ENCODE measurements at regions not wholly inside any gene's neighbourhood (a gene's known extent, or its start where the extent isn't known, plus 50 kb on each side); places are given as distances from the start of the nearest gene placed in this dataset.

DNA sequence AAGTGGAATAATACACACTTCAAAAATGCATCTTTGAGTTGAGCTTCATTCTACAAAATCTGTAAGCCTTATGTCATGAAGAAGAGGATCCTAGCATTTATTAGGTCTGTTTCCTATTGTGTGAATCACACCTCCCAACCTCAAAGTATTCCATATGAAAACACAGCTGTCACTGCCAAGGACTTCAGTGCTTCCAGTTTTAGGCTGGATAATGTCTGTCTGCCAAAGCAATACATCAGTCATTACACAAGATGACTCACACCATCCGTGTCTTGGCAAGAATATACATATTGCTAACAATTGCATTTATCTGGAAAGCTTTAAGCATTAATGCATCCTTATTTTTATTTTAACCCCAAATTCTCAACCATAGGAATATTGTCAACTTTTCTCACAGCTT lies 125.7 kb upstream of the TMPRSS15 start:
- Histone ChIP-seq H3K9me1 (replicated peaks; ENCODE audit: control insufficient read depth, extremely low read depth, insufficient read depth, low read length) (no peaks in the 10 kb centered on the region), H3K79me2 (ENCODE audit: control insufficient read depth, insufficient read depth, low read length) (no peaks in the 10 kb centered on the region), H3K4me3 (replicated peaks in 1 of 3; ENCODE audit: insufficient read depth in 1 of 3, low read depth in 1 of 3, low read length in 3 of 3) (no peak overlapping the region), H3K9me3 (replicated peaks; ENCODE audit: control insufficient read depth, insufficient read depth, low read length) (no peaks in the 10 kb centered on the region), H3K9ac (replicated peaks; ENCODE audit: extremely low read depth, insufficient read depth, low read length) (no peak overlapping the region), H4K20me1 (replicated peaks; ENCODE audit: control insufficient read depth, extremely low read depth, insufficient read depth, low read length) (no peaks in the 10 kb centered on the region), H3K27me3 (ENCODE audit: control insufficient read depth in 2 of 2, insufficient read depth in 2 of 2, low read length in 2 of 2) (no peaks in the 10 kb centered on the region), H3K36me3 (ENCODE audit: control insufficient read depth in 2 of 2, extremely low read depth in 1 of 2, insufficient read depth in 2 of 2, low read length in 2 of 2) (no peaks in the 10 kb centered on the region), H2AFZ (ENCODE audit: low read depth, low read length) (no peak overlapping the region), H3K4me1 (ENCODE audit: control insufficient read depth, extremely low read depth, insufficient read depth, low read length) (peaks cover 8% of the 10 kb centered on the region), H3K27ac (ENCODE audit: insufficient read depth, low read depth, low read length) (no peak overlapping the region), H3K4me2 (ENCODE audit: insufficient read depth, low read length) (no peak overlapping the region)
- TF ChIP-seq POLR2A (IDR thresholded peaks at IDR 0.05; ENCODE audit: low read depth, low read length), result no peak
- peak; percentile 92 for TF ChIP-seq FOS (IDR thresholded peaks at IDR 0.05; ENCODE audit: borderline replicate concordance, insufficient read depth, low read length)
- TF ChIP-seq, protein P1, sequence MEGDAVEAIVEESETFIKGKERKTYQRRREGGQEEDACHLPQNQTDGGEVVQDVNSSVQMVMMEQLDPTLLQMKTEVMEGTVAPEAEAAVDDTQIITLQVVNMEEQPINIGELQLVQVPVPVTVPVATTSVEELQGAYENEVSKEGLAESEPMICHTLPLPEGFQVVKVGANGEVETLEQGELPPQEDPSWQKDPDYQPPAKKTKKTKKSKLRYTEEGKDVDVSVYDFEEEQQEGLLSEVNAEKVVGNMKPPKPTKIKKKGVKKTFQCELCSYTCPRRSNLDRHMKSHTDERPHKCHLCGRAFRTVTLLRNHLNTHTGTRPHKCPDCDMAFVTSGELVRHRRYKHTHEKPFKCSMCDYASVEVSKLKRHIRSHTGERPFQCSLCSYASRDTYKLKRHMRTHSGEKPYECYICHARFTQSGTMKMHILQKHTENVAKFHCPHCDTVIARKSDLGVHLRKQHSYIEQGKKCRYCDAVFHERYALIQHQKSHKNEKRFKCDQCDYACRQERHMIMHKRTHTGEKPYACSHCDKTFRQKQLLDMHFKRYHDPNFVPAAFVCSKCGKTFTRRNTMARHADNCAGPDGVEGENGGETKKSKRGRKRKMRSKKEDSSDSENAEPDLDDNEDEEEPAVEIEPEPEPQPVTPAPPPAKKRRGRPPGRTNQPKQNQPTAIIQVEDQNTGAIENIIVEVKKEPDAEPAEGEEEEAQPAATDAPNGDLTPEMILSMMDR (IDR thresholded peaks at IDR 0.05; ENCODE audit: extremely low read depth in 1 of 2, insufficient read depth in 1 of 2, low read depth in 1 of 2, low read length in 2 of 2), result no peak
- peak; percentile 43 for TF ChIP-seq POLR2AphosphoS5 (IDR thresholded peaks at IDR 0.05; ENCODE audit: insufficient read depth, low read depth, low read length)
- peak; percentile 71 for TF ChIP-seq JUN (IDR thresholded peaks at IDR 0.05; ENCODE audit: borderline replicate concordance, insufficient read depth, insufficient read length, low read depth)
- peak; percentile 91 for DNase-seq (ENCODE audit: low read depth, low spot score)
- intact Hi-C loops (cut with micrococcal nuclease), result loop anchor here (1.0 to 10.0 kb wide), 3 partner anchors 16 to 186 kb away; no protein-coding TSS in a partner anchor
- peak; percentile 88 for FAIRE-seq
- dilution Hi-C loops (cut with MboI; ENCODE audit: extremely low pct_ligation_motif_present, low sequenced_read_pairs), result no loop called here
- no TSS peak for BruUV-seq (replicated peaks)
- ChIA-PET POLR2A (no interaction called here), CTCF (interaction anchor here (0.8 to 1.5 kb wide), 4 partner anchors 12 to 36 kb away, joined by 3 to 5 read pairs (median 4); no protein-coding TSS in a partner anchor)

DNA sequence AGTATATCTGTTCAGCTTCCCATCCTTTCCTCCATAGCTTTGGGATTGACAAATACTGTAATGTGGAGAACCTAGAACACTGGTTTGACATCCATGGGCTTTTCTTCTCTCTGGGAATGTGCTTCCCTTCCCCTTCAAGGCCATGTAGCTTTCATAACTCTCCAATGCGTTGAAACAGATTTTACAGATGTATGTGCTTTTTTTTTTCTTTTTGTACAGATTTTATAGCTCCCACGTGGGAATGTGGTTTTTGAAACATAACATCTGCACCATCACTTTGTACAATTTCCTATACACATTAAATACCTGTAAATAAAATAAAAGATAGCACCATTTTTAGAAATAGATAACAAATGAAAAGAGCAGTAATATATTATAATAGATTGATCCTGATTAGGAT lies 138.5 kb upstream of the TMPRSS15 start:
- CTCF ChIA-PET, result interaction anchor here (1.6 kb wide), 1 partner anchor 12 kb away, joined by 5 read pairs; no protein-coding TSS in a partner anchor
- DNase-seq (ENCODE audit: low read depth, low spot score) (no peak), FAIRE-seq (no peak)
- Histone ChIP-seq H3K79me2 (ENCODE audit: control insufficient read depth, insufficient read depth, low read length) (no peaks in the 10 kb centered on the region), H3K4me1 (ENCODE audit: control insufficient read depth, extremely low read depth, insufficient read depth, low read length) (no peaks in the 10 kb centered on the region), H3K9ac (replicated peaks; ENCODE audit: extremely low read depth, insufficient read depth, low read length) (no peak overlapping the region), H3K27me3 (ENCODE audit: control insufficient read depth in 2 of 2, insufficient read depth in 2 of 2, low read length in 2 of 2) (no peaks in the 10 kb centered on the region), H4K20me1 (replicated peaks; ENCODE audit: control insufficient read depth, extremely low read depth, insufficient read depth, low read length) (no peaks in the 10 kb centered on the region), H3K9me1 (replicated peaks; ENCODE audit: control insufficient read depth, extremely low read depth, insufficient read depth, low read length) (no peaks in the 10 kb centered on the region), H3K36me3 (ENCODE audit: control insufficient read depth in 2 of 2, extremely low read depth in 1 of 2, insufficient read depth in 2 of 2, low read length in 2 of 2) (no peaks in the 10 kb centered on the region), H3K9me3 (replicated peaks; ENCODE audit: control insufficient read depth, insufficient read depth, low read length) (no peaks in the 10 kb centered on the region), H3K27ac (ENCODE audit: insufficient read depth, low read depth, low read length) (no peak overlapping the region), H2AFZ (ENCODE audit: low read depth, low read length) (no peak overlapping the region), H3K4me2 (ENCODE audit: insufficient read depth, low read length) (no peak overlapping the region), H3K4me3 (replicated peaks in 1 of 3; ENCODE audit: insufficient read depth in 1 of 3, low read depth in 1 of 3, low read length in 3 of 3) (no peak overlapping the region)
- no TSS peak for BruUV-seq (replicated peaks)
- dilution Hi-C loops (cut with MboI; ENCODE audit: extremely low pct_ligation_motif_present, low sequenced_read_pairs) (no loop called here), intact Hi-C loops (cut with micrococcal nuclease) (no loop called here)
- POLR2A ChIA-PET, result no interaction called here
- no peak for TF ChIP-seq GATA2 (IDR thresholded peaks at IDR 0.05; ENCODE audit: insufficient read depth, insufficient read length, low read depth, low read length)
- no peak for TF ChIP-seq MYC (IDR thresholded peaks at IDR 0.05; ENCODE audit: low read depth, low read length)
- no peak for TF ChIP-seq POLR2A (IDR thresholded peaks at IDR 0.05; ENCODE audit: low read depth, low read length)

Data from endothelial cell of umbilical vein (primary cell).